ENCODE measurements at regions not wholly inside any gene's neighbourhood (a gene's known extent, or its start where the extent isn't known, plus 50 kb on each side); places are given as distances from the start of the nearest gene placed in this dataset.

- no peak for TF ChIP-seq EZH2phosphoT487 (IDR thresholded peaks at IDR 0.05; ENCODE audit: insufficient read depth, low read depth)
- no peak for TF ChIP-seq EZH2 (IDR thresholded peaks at IDR 0.05; ENCODE audit: insufficient read depth, poor library complexity, severe bottlenecking)
These were observed 176.2 kb upstream of the APCDD1 start for GRCh38 chr18:10278265-10278664.

Data from GM23248 (cell line).